Uterus (tissue), 2 donors: ENCODE measurements at regions not wholly inside any gene's neighbourhood (a gene's known extent, or its start where the extent isn't known, plus 50 kb on each side); places are given as distances from the start of the nearest gene placed in this dataset.

ENCODE experiments used
- POLR2A ChIP-seq, 2 donors: fragments of 450-650 bp; IDR thresholded peaks; one replicate each; pipeline ENCODE4 v1.6.1; 2016; ENCODE audit warnings: antibody characterized with exemption in 2 of 2, mild to moderate bottlenecking in 1 of 2, moderate library complexity in 1 of 2
- TF ChIP-seq, protein P1 (sequence below), 4 experiments: fragments of 200-600 bp in 2 of 4; fragments of 450-650 bp in 2 of 4; sonication (generic) in 2 of 4; IDR thresholded peaks; one replicate each; pipeline ENCODE4 v1.5.1; 2016 to 2019; ENCODE audit warnings: antibody characterized with exemption in 4 of 4, mild to moderate bottlenecking in 2 of 4, moderate library complexity in 1 of 4

DNA sequence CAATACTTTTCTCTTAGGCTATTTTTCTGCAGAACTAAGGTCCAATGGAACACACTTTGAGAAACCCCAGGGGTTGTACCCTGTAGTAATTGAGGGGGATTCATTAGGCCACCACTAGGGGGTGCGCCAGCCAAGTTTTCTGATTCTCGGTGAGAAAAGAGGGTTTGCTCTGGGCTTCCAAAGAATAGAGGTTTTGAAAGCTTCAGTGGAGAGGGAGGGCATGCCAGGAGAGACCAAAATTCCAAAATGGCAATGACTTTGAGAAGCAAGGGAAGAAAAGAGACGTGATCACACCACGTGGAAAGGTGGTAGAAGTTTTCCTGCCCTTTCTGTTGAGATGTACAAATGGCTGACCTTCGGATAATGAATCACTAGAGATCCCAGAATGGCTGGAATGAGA, 323.3 kb downstream of the RPS6KC1 start:
- TF ChIP-seq, protein P1, sequence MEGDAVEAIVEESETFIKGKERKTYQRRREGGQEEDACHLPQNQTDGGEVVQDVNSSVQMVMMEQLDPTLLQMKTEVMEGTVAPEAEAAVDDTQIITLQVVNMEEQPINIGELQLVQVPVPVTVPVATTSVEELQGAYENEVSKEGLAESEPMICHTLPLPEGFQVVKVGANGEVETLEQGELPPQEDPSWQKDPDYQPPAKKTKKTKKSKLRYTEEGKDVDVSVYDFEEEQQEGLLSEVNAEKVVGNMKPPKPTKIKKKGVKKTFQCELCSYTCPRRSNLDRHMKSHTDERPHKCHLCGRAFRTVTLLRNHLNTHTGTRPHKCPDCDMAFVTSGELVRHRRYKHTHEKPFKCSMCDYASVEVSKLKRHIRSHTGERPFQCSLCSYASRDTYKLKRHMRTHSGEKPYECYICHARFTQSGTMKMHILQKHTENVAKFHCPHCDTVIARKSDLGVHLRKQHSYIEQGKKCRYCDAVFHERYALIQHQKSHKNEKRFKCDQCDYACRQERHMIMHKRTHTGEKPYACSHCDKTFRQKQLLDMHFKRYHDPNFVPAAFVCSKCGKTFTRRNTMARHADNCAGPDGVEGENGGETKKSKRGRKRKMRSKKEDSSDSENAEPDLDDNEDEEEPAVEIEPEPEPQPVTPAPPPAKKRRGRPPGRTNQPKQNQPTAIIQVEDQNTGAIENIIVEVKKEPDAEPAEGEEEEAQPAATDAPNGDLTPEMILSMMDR (IDR thresholded peaks at IDR 0.05) = peak; percentile 22 to 57 (median 30)
- no peak for TF ChIP-seq POLR2A (IDR thresholded peaks at IDR 0.05)
